H9 (cell line): ENCODE measurements at regions not wholly inside any gene's neighbourhood (a gene's known extent, or its start where the extent isn't known, plus 50 kb on each side); places are given as distances from the start of the nearest gene placed in this dataset.

Experiments used
- DNase-seq: peaks from one replicate; pipeline ENCODE4 v3.0.0-alpha.2; 2017
- H2AFZ ChIP-seq: one replicate; pipeline ENCODE4 v1.6.1; 2013; ENCODE audit warnings: mild to moderate bottlenecking, low read length, control low read depth, moderate library complexity
- H2AK5ac ChIP-seq: 2 replicates; pipeline ENCODE4 v1.6.1; 2013; ENCODE audit warnings: low read length, control low read depth, mixed read lengths; ENCODE audit not compliant: insufficient read length
- H2BK120ac ChIP-seq: one replicate; pipeline ENCODE4 v1.6.1; 2013; ENCODE audit warnings: low read depth, mild to moderate bottlenecking, low read length, control low read depth, inconsistent platforms; ENCODE audit not compliant: poor library complexity, severe bottlenecking
- H2BK12ac ChIP-seq: 2 replicates; pipeline ENCODE4 v1.6.1; 2013; ENCODE audit warnings: low read length, control low read depth, mixed read lengths, low read depth; ENCODE audit not compliant: insufficient read length
- H2BK15ac ChIP-seq: 2 replicates; pipeline ENCODE4 v1.6.1; 2013; ENCODE audit warnings: low read depth, low read length, control low read depth
- H2BK20ac ChIP-seq: one replicate; pipeline ENCODE4 v1.6.1; 2013; ENCODE audit warnings: low read depth, mild to moderate bottlenecking, low read length, control low read depth, inconsistent platforms; ENCODE audit not compliant: poor library complexity, severe bottlenecking
- H2BK5ac ChIP-seq: 2 replicates; pipeline ENCODE4 v1.6.1; 2013; ENCODE audit warnings: low read length, control low read depth, mixed read lengths; ENCODE audit not compliant: insufficient read length
- H3K14ac ChIP-seq: 2 replicates; pipeline ENCODE4 v1.6.1; 2013; ENCODE audit warnings: low read length, control low read depth; ENCODE audit not compliant: insufficient read depth
- H3K18ac ChIP-seq: 2 replicates; pipeline ENCODE4 v1.6.1; 2013; ENCODE audit warnings: low read depth, mild to moderate bottlenecking, mixed read lengths, low read length, control low read depth; ENCODE audit not compliant: insufficient read length
- H3K23ac ChIP-seq: 2 replicates; pipeline ENCODE4 v1.6.1; 2013; ENCODE audit warnings: low read length, control low read depth, mixed read lengths, low read depth; ENCODE audit not compliant: insufficient read length
- H3K23me2 ChIP-seq: 2 replicates; pipeline ENCODE4 v1.6.1; 2013; ENCODE audit warnings: low read depth, mild to moderate bottlenecking, mixed read lengths, low read length, control low read depth; ENCODE audit not compliant: insufficient read length, poor library complexity, severe bottlenecking
- H3K27ac ChIP-seq: 2 replicates; pipeline ENCODE4 v1.5.1; 2013; ENCODE audit warnings: low read length, control low read depth, mixed read lengths, low read depth; ENCODE audit not compliant: insufficient read length
- H3K27me3 ChIP-seq: 2 replicates; pipeline ENCODE4 v1.6.1; 2013; ENCODE audit warnings: low read length, control low read depth, inconsistent platforms; ENCODE audit not compliant: insufficient read depth
- H3K4ac ChIP-seq: 2 replicates; pipeline ENCODE4 v1.6.1; 2013; ENCODE audit warnings: low read depth, mild to moderate bottlenecking, control low read depth, inconsistent platforms, low read length, moderate library complexity
- H3K4me1 ChIP-seq: 2 replicates; pipeline ENCODE4 v1.6.1; 2013; ENCODE audit warnings: low read length, control low read depth, inconsistent platforms; ENCODE audit not compliant: insufficient read depth
- H3K4me2 ChIP-seq: 2 replicates; pipeline ENCODE4 v1.6.1; 2013; ENCODE audit warnings: low read length, control low read depth, mixed read lengths; ENCODE audit not compliant: insufficient read length, insufficient read depth
- H3K56ac ChIP-seq: 2 replicates; pipeline ENCODE4 v1.6.1; 2013; ENCODE audit warnings: low read depth, mild to moderate bottlenecking, mixed read lengths, low read length, control low read depth; ENCODE audit not compliant: insufficient read length
- H3K79me1 ChIP-seq: 2 replicates; pipeline ENCODE4 v1.6.1; 2013; ENCODE audit warnings: low read depth, mild to moderate bottlenecking, moderate library complexity, low read length, control low read depth, inconsistent platforms; ENCODE audit not compliant: insufficient read depth, poor library complexity, severe bottlenecking
- H3K79me2 ChIP-seq: 2 replicates; pipeline ENCODE4 v1.6.1; 2013; ENCODE audit warnings: low read length, control low read depth, inconsistent platforms; ENCODE audit not compliant: insufficient read depth
- H3K9ac ChIP-seq: 2 replicates; pipeline ENCODE4 v1.6.1; 2013; ENCODE audit warnings: low read length, control low read depth, mixed read lengths; ENCODE audit not compliant: insufficient read length; ENCODE audit errors: extremely low read depth
- H3K9me3 ChIP-seq: one replicate; pipeline ENCODE4 v1.6.1; 2013; ENCODE audit warnings: low read depth, low read length, inconsistent platforms; ENCODE audit not compliant: control insufficient read depth
- H3T11ph ChIP-seq: one replicate; pipeline ENCODE4 v1.6.1; 2013; ENCODE audit warnings: mild to moderate bottlenecking, low read length, control low read depth, inconsistent platforms
- H4K20me1 ChIP-seq: one replicate; pipeline ENCODE4 v1.6.1; 2013; ENCODE audit not compliant: control insufficient read depth, insufficient read length, insufficient read depth
- H4K5ac ChIP-seq: 2 replicates; pipeline ENCODE4 v1.6.1; 2013; ENCODE audit warnings: low read depth, mild to moderate bottlenecking, mixed read lengths, low read length, control low read depth; ENCODE audit not compliant: insufficient read length
- H4K8ac ChIP-seq: replicated peaks from 2 replicates; pipeline ENCODE4 v1.6.1; 2013; ENCODE audit warnings: low read length, control low read depth, mixed read lengths, low read depth; ENCODE audit not compliant: insufficient read length
- H4K91ac ChIP-seq: 2 replicates; pipeline ENCODE4 v1.6.1; 2013; ENCODE audit warnings: low read depth, mild to moderate bottlenecking, moderate library complexity, mixed read lengths, low read length, control low read depth; ENCODE audit not compliant: insufficient read length
- H3K27ac Mint-ChIP-seq, 3 experiments: 2 replicates in 2 of 3; 3 replicates in 1 of 3; pipeline ENCODE4 v1.8.0; 2020 to 2021; ENCODE audit warnings: mixed read lengths in 3 of 3, mild to moderate bottlenecking in 1 of 3, moderate library complexity in 1 of 3
- H3K27me3 Mint-ChIP-seq: 2 replicates; pipeline ENCODE4 v1.8.0; 2021; ENCODE audit warnings: low read depth, mild to moderate bottlenecking, moderate library complexity, mixed read lengths
- H3K36me3 Mint-ChIP-seq, 3 experiments: 2 replicates in 2 of 3; 3 replicates in 1 of 3; pipeline ENCODE4 v1.8.0; 2020 to 2021; ENCODE audit warnings: low read depth in 3 of 3, mixed read lengths in 3 of 3; ENCODE audit not compliant: insufficient read depth in 1 of 3
- H3K4me1 Mint-ChIP-seq, 2 experiments: 2 replicates each; pipeline ENCODE4 v1.8.0; 2020; ENCODE audit warnings: mixed read lengths in 2 of 2
- H3K4me3 Mint-ChIP-seq, 2 experiments: 2 replicates in 1 of 2; 3 replicates in 1 of 2; pipeline ENCODE4 v1.8.0; 2020 to 2021; ENCODE audit warnings: mild to moderate bottlenecking in 2 of 2, mixed read lengths in 2 of 2, moderate library complexity in 1 of 2
- H3K9me3 Mint-ChIP-seq, 2 experiments: 2 replicates in 1 of 2; 3 replicates in 1 of 2; pipeline ENCODE4 v1.8.0; 2020; ENCODE audit warnings: mild to moderate bottlenecking in 2 of 2, mixed read lengths in 2 of 2, moderate library complexity in 1 of 2
- CTCF ChIP-seq: fragments of 200-600 bp; sonication (generic); conservative IDR thresholded peaks from 3 replicates; pipeline ENCODE4 v1.8.0; 2021; ENCODE audit warnings: antibody characterized with exemption, mild to moderate bottlenecking
- WGBS: extraction: QIAGEN DNeasy Blood & Tissue Kit; methylation state at CpG from one replicate; pipeline ENCODE4 v1.1.7; 2013; ENCODE audit warnings: missing lambda C conversion rate, low lambda C conversion rate, mixed read lengths; ENCODE audit not compliant: insufficient read length; ENCODE audit errors: extremely low coverage; 5-methylcytosine and 5-hydroxymethylcytosine counted together

- Histone ChIP-seq H2BK5ac (no peak overlapping the region), H3K9ac (no peak overlapping the region), H2BK120ac (no peak overlapping the region), H2BK12ac (no peak overlapping the region), H3K14ac (peak overlapping the region; percentile 30; the same call in 1 of the 2 replicates), H3K4me1 (peaks cover 7% of the 10 kb centered on the region), H2BK15ac (no peak overlapping the region), H2AK5ac (no peak overlapping the region), H3K4me2 (no peak overlapping the region), H4K5ac (no peak overlapping the region), H2BK20ac (no peak overlapping the region), H3T11ph (no peak overlapping the region), H4K91ac (no peak overlapping the region), H4K8ac (no peak overlapping the region), H3K23ac (no peak overlapping the region), H3K18ac (no peak overlapping the region), H3K23me2 (no peaks in the 10 kb centered on the region), H3K56ac (no peak overlapping the region), H3K27ac (no peak overlapping the region), H4K20me1 (no peaks in the 10 kb centered on the region), H3K79me1 (no peaks in the 10 kb centered on the region), H3K27me3 (no peaks in the 10 kb centered on the region), H3K79me2 (no peaks in the 10 kb centered on the region), H3K9me3 (no peaks in the 10 kb centered on the region), H2AFZ (no peak overlapping the region), H3K4ac (no peak overlapping the region)
- Mint-ChIP-seq H3K9me3 (no peaks in the 10 kb centered on the region), H3K27me3 (peaks cover 39% of the 10 kb centered on the region), H3K4me3 (no peak overlapping the region), H3K36me3 (no peaks in the 10 kb centered on the region; a peak in 1 of 7 replicates), H3K27ac (no peak overlapping the region), H3K4me1 (peaks cover 35 to 38% of the 10 kb centered on the region in 2 experiments)
- TF ChIP-seq CTCF, result no peak
- no CpG with 5 or more reads among the region's 7 CpGs for WGBS
- no peak for DNase-seq
Measured at GRCh38 chr10:78979938-78980337, 88.8 kb upstream of the ZMIZ1 start.
